HFFc6 (cell line): ENCODE measurements at regions not wholly inside any gene's neighbourhood (a gene's known extent, or its start where the extent isn't known, plus 50 kb on each side); places are given as distances from the start of the nearest gene placed in this dataset.
"Not testable (repeated sequence)": the region's sequence is repeated elsewhere in the genome, so short reads cannot be mapped to it uniquely, and the experiment has no call there.

Source experiments
- DNase-seq: peaks from one replicate; pipeline ENCODE4 v3.0.0-alpha.2; 2018
- H3K27ac Mint-ChIP-seq: 2 replicates; pipeline ENCODE4 v1.8.0; 2020; ENCODE audit warnings: mild to moderate bottlenecking, mixed read lengths
- H3K27me3 Mint-ChIP-seq: 2 replicates; pipeline ENCODE4 v1.8.0; 2021; ENCODE audit warnings: mild to moderate bottlenecking, moderate library complexity, mixed read lengths; ENCODE audit not compliant: insufficient read depth
- H3K36me3 Mint-ChIP-seq: 2 replicates; pipeline ENCODE4 v1.8.0; 2021; ENCODE audit warnings: low read depth, mixed read lengths
- H3K4me1 Mint-ChIP-seq: 2 replicates; pipeline ENCODE4 v1.8.0; 2020; ENCODE audit warnings: low read depth, mixed read lengths
- H3K4me3 Mint-ChIP-seq: 2 replicates; pipeline ENCODE4 v1.8.0; 2020; ENCODE audit warnings: mild to moderate bottlenecking, moderate library complexity, mixed read lengths
- H3K9me3 Mint-ChIP-seq: 2 replicates; pipeline ENCODE4 v1.8.0; 2020; ENCODE audit warnings: mild to moderate bottlenecking, mixed read lengths
- CTCF ChIP-seq: fragments of 200-600 bp; sonication (generic); IDR thresholded peaks from 2 replicates; pipeline ENCODE4 v1.5.0; 2021; ENCODE audit warnings: antibody characterized with exemption, mild to moderate bottlenecking

- no peaks in the 10 kb centered on the region for H3K36me3 Mint-ChIP-seq
- no peak overlapping the region for H3K4me3 Mint-ChIP-seq
- H3K4me1 Mint-ChIP-seq: peaks cover 50% of the 10 kb centered on the region
- no peak for DNase-seq
- no peaks in the 10 kb centered on the region for H3K9me3 Mint-ChIP-seq
- no peak for TF ChIP-seq CTCF
- no peaks in the 10 kb centered on the region for H3K27me3 Mint-ChIP-seq
- no peak overlapping the region for H3K27ac Mint-ChIP-seq
These were observed 361.5 kb downstream of the RFC3 start for GRCh38 chr13:34179481-34179880.

DNA sequence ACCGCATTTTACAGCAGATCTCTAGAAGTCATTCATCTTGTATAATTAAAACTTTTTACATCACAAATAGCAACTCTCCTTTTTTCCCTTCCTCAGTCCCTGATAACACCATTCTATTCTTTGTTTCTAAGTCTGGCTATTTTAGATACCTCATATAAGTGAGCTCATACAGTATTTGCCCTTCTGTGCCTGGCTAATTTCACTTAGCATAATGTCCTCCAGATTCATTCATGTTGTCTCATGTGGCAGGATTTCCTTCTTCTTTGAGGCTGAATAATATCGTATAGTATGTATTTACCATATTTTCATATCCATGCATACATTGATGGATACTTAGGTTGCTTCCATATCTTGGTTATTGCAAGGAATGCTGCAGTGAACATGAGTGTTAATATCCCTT is 362.0 kb downstream of the RFC3 start:
- no peak overlapping the region for H3K4me3 Mint-ChIP-seq
- H3K4me1 Mint-ChIP-seq: peaks cover 46% of the 10 kb centered on the region
- no peaks in the 10 kb centered on the region for H3K27me3 Mint-ChIP-seq
- TF ChIP-seq CTCF: no peak
- no peak for DNase-seq
- H3K9me3 Mint-ChIP-seq: no peaks in the 10 kb centered on the region
- no peak overlapping the region; the same call in 1 of the 2 replicates for H3K27ac Mint-ChIP-seq
- H3K36me3 Mint-ChIP-seq: no peaks in the 10 kb centered on the region

- not testable (repeated sequence) for H3K36me3 Mint-ChIP-seq, H3K27ac Mint-ChIP-seq, DNase-seq, H3K4me3 Mint-ChIP-seq, H3K27me3 Mint-ChIP-seq, H3K9me3 Mint-ChIP-seq
- H3K4me1 Mint-ChIP-seq: peaks cover 36% of the 10 kb centered on the region
These were observed 363.3 kb downstream of the RFC3 start for GRCh38 chr13:34181256-34181655.

- H3K36me3 Mint-ChIP-seq: peaks cover 6% of the 10 kb centered on the region; the same call in 1 of the 2 replicates
- no peak for TF ChIP-seq CTCF
- H3K27ac Mint-ChIP-seq: no peak overlapping the region
- DNase-seq: no peak
- no peak overlapping the region for H3K4me3 Mint-ChIP-seq
- H3K27me3 Mint-ChIP-seq: peaks cover 2% of the 10 kb centered on the region
- H3K9me3 Mint-ChIP-seq: peaks cover 8% of the 10 kb centered on the region; the same call in 1 of the 2 replicates
- H3K4me1 Mint-ChIP-seq: 0 out of 2 replicates have a peak, but pooled peaks cover 4% of the 10 kb centered on the region
These were observed 372.0 kb downstream of the RFC3 start for GRCh38 chr13:34189946-34190345.

DNA sequence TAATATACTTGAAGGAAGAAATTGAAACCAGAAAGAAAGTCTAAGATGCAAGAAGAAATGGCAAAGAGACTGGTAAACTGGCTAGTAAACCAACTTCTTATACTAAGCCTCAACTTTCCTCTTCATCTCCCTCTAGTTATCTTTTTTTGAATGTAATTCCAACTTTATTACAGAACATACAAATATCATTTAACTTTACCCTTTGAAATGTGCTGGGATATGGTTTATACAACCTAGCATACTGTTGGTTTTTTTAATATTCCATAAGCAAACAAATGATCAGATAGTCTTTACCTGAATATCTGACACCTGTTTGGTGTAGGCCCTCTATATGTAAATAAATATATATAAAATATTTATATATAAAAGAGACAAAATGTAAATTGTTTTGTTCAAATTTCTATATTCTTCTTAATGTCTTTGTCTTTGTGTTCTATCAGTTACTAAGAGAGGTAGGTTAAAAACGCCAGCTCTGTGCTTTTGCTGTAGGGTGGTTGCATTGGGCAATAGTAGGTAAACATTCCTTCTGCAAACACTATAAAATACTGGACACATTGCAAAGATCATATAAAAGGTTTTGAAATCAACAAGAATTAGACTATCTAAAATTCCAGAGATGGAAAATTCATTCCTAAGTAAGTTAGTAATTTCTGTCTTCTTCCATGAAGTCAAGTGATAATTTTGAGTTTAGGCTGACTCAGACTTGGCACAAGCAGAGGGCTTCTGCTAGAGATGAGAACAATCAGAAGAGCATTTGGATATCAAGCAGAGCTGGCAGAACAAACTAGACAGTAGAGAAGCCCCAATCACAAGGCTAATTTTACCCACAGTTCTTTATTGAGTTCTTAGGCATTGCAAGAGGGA is 383.3 kb downstream of the RFC3 start:
- Mint-ChIP-seq H3K27ac (peak overlapping the region; percentile 80), H3K4me3 (peak overlapping the region; percentile 18; the same call in 1 of the 2 replicates), H3K4me1 (peaks cover 35% of the 10 kb centered on the region), H3K36me3 (peaks cover 4% of the 10 kb centered on the region), H3K27me3 (no peaks in the 10 kb centered on the region), H3K9me3 (no peaks in the 10 kb centered on the region)
- DNase-seq: peak; percentile 74
- no peak for TF ChIP-seq CTCF

GRCh38 chr13:34207334-34207733 is 389.4 kb downstream of the RFC3 start:
- H3K27ac Mint-ChIP-seq: peak overlapping the region; percentile 65
- H3K4me1 Mint-ChIP-seq: peaks cover 47% of the 10 kb centered on the region
- peak; percentile 68 for DNase-seq
- TF ChIP-seq CTCF: no peak
- no peaks in the 10 kb centered on the region for H3K36me3 Mint-ChIP-seq
- H3K4me3 Mint-ChIP-seq: peak overlapping the region; percentile 38
- no peaks in the 10 kb centered on the region for H3K9me3 Mint-ChIP-seq
- H3K27me3 Mint-ChIP-seq: no peaks in the 10 kb centered on the region
